ENCODE measurements at regions not wholly inside any gene's neighbourhood (a gene's known extent, or its start where the extent isn't known, plus 50 kb on each side); places are given as distances from the start of the nearest gene placed in this dataset.
"Not testable (repeated sequence)": the region's sequence is repeated elsewhere in the genome, so short reads cannot be mapped to it uniquely, and the experiment has no call there.

DNA sequence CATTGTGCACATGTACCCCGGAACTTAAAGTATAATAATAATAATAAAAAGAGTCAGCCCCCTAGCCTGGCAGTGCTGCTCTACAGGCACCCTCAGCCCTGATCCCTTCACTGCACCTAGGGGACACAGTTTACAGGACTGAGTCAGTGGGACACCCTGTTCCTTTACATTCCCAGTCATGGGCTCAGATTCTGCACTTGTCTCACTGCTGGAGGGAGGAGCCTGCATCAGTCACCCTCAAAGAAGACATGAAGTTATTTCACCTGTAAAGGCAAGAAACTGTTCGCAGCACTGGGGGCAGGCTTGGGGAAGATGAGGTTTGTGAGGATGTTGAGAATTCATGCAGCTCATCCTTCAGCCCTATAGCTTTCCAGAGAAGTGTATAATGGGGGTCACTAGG, 50.7 kb upstream of the VPREB1 start:
- DNase-seq: no peak

- DNase-seq: not testable (repeated sequence)
Observed at GRCh38 chr22:22193462-22193861, 51.1 kb upstream of the VPREB1 start.

DNA sequence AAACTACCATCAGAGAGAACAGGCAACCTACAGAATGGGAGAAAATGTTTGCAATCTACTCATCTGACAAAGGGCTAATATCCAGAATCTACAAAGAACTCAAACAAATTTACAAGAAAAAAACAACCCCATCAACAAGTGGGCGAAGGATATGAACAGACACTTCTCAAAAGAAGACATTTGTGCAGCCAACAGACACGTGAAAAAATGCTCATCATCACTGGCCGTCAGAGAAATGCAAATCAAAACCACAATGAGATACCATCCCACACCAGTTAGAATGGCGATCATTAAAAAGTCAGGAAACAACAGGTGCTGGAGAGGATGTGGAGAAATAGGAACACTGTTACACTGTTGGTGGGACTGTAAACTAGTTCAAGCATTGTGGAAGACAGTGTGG, 51.6 kb upstream of the VPREB1 start:
- DNase-seq: not testable (repeated sequence)

DNA sequence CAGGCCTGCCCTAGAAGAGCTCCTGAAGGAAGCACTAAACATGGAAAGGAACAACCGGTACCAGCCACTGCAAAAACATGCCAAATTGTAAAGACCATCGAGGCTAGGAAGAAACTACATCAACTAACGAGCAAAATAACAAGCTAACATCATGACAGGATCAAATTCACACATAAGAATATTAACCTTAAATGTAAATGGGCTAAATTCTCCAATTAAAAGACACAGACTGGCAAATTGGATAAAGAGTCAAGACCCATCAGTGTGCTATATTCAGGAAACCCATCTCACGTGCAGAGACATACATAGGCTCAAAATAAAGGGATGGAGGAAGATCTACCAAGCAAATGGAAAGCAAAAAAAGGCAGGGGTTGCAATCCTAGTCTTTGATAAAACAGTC, 54.8 kb upstream of the VPREB1 start:
- not testable (repeated sequence) for DNase-seq

DNA sequence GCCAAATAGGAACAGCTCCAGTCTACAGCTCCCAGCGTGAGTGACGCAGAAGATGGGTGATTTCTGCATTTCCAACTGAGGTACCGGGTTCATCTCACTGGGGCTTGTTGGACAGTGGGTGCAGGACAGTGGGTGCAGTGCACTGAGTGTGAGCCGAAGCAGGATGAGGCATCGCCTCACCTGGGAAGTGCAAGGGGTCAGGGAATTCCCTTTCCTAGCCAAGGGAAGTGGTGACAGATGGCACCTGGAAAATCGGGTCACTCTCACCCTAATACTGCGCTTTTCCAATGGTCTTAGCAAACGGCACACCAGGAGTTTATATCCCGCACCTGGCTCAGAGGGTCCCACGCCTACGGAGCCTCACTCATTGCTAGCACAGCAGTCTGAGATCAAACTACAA, 56.7 kb upstream of the VPREB1 start:
- not testable (repeated sequence) for DNase-seq

DNA sequence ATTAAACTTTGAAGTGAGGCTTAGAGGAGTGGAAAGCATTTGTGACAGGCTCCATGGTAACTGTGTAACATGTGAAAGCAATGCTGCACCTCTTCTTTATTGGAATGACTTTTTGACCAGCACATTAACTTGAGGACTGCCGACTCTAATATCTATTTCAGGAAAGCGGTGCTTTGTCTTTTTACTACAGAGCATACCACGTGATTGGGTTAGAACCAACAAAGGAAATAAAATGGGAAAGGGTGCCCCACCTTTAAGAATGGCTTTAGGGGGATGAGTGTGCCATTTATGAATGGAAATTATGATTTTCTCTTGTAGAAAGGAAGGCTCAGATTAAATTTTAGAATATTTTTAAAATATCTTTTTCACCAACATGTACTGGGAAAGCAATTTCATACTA, 57.3 kb upstream of the VPREB1 start:
- no peak for DNase-seq

GRCh38 chr22:22185844-22186499, 58.6 kb upstream of the VPREB1 start:
- no peak for DNase-seq

DNA sequence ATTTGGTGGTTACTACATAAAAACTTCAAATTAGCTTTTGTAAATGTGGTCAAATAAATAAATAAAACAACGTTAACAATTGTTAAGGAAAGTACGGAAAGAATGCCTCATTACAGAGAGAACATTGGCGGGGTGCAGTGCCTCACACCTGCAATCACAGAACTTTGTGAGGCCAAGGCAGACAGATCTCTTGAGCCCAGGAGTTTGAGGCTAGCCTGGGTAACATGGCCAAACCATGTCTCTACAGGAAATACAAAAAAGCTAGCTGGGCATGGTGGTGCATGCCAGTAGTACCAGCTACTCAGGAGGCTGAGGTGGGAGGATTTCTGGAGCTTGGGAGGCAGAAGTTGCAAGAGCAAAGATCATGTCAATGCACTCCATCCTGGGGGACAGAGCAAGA, 59.4 kb upstream of the VPREB1 start:
- DNase-seq: no peak

- DNase-seq: no peak
Observed at GRCh38 chr22:22184277-22184807, 60.2 kb upstream of the VPREB1 start.

DNA sequence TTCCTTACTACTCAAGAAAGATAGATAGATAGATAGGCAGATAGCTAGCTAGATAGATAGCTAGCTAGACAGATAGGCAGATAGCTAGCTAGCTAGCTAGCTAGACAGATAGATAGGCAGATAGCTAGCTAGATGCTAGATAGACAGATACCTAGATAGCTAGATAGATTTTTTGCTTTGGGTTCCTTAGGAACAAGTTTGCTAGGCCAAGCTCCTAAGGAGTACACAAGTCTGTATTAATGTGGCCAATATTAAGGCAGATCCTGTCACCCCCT, 61.7 kb upstream of the VPREB1 start:
- DNase-seq: no peak

- DNase-seq: no peak
Observed at GRCh38 chr22:22182218-22182989, 62.2 kb upstream of the VPREB1 start.

DNA sequence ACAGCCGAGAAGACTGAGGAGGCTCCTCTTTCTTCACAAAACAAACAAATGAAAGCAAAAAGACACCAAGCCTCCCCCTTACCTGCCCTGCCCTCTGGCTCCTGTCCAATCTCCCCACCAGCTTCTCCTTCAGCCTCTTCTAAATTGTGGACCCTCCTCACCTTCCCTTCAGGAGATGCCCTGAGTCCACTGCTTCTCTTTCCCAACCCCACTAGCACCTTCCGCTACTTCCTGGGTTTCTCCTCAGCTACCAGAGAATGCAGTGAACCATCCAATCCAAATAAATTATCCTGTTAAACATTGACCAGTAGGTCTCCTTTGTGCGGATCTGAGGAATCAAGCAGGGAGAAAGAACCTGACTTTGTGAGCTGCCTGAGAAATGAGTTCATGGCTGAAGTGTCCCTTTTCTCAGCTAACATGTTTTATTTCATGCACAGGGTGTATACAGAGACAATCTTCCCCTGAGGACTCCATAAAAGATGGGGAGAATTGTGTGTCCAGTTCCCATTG, 63.2 kb upstream of the VPREB1 start:
- DNase-seq: no peak

GRCh38 chr22:22180738-22181285, 63.8 kb upstream of the VPREB1 start:
- no peak for DNase-seq

GRCh38 chr22:22179858-22180257, 64.7 kb upstream of the VPREB1 start:
- no peak for DNase-seq

DNA sequence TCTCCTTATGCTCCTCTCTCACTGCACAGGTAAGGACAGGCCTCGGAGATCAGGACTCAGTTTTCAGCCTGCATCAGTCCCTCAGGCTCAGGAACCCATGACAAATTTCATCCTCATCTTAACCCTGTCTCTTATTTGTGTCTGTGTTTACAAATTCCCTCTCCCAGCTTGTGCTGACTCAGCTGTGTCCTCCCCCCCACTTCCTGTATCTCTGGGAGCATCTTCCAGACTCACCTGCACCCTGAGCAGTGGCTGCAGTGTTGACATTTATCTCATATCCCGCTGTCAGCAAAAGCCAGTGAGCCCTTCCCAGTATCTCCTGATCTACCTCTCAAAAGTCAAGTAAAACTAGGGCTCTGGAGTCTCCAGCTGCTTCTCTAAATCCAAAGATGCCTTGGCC, 65.6 kb upstream of the VPREB1 start:
- no peak for DNase-seq

- DNase-seq: no peak
Observed at GRCh38 chr22:22178355-22178965, 66.1 kb upstream of the VPREB1 start.

- DNase-seq: no peak
Observed at GRCh38 chr22:22176929-22177616, 67.5 kb upstream of the VPREB1 start.

DNA sequence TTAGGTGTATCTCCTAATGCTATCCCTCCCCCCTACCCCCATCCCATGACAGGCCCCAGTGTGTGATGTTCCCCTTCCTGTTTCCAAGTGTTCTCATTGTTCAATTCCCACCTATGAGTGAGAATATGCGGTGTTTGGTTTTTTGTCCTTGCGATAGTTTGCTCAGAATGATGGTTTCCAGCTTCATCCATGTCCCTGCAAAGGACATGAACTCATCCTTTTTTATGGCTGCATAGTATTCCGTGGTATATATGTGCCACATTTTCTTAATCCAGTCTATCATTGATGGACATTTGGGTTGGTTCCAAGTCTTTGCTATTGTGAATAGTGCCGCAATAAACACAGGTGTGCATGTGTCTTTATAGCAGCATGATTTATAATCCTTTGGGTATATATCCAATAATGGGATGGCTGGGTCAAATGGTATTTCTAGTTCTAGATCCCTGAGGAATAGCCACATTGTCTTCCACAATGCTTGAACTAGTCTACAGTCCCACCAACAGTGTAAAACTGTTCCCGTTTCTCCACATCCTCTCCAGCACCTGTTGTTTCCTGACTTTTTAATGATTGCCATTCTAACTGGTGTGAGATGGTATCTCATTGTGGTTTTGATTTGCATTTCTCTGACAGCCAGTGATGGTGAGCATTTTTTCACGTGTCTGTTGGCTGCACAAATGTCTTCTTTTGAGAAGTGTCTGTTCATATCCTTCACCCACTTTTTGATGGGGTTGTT, 71.5 kb upstream of the VPREB1 start:
- DNase-seq: not testable (repeated sequence)

DNA sequence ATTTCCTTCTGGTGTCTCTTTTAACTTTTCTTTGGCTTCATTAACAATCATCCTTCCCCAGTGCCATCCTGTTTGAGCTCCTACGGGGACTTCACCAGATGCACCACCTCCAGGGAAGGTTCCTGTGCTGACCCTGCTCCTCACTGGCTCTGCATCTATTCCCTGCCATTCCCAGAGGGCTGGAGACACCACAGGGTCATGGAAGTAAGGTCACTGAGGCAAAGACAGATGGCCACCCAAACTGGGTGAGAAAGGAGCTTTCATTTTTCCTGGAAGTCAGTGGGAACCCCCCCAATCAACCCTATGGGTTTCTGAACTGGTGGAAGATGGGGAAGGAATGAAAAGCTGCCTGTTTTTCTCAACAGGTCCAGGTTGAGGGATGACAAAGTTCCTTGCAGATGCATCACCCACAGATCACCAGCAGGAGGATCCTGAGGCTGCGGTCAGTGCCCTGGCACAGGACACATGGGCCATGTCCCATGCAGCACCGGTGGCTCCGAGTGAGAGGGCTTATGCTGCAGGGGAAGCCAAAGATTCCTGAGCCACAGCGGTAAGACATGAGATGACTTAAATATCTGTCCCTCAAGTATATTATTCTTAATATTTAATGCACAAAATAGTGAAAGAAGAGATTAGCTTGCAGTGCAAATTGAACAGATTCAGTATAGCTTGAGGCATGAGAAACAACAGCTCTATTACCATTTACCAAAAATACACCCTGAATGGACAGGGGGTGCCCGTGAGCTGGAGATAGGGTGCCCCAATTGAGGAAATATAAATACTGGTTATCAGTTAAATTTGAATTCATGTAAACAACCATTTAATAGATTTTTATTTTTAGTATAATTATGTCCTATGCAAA, 73.0 kb upstream of the VPREB1 start:
- no peak for DNase-seq

- no peak for DNase-seq
Observed at GRCh38 chr22:22169923-22170322, 74.7 kb upstream of the VPREB1 start.
